Pancreas (tissue), 10 donors: ENCODE measurements at regions not wholly inside any gene's neighbourhood (a gene's known extent, or its start where the extent isn't known, plus 50 kb on each side); places are given as distances from the start of the nearest gene placed in this dataset.
"Not testable (repeated sequence)": the region's sequence is repeated elsewhere in the genome, so short reads cannot be mapped to it uniquely, and the experiment has no call there.

Experiments
- ATAC-seq, 4 donors: fragments of 200-7000 bp; cut with Tn5 transposase; one replicate each; pipeline versions ENCODE4 v1.8.0 to v1.9.1; 2020; ENCODE audit warnings: mild to moderate bottlenecking in 4 of 4, moderate library complexity in 4 of 4
- DNase-seq, 6 donors: peaks; one replicate each; pipeline ENCODE4 v3.0.0-alpha.2; 2020
- FAIRE-seq: peaks from 2 replicates; lab custom pipeline; 2012; peaks lifted over from hg19 to GRCh38; lab: Jason Lieb, UNC
- H3K27ac ChIP-seq, 4 donors: fragments of 200-600 bp; sonication (generic); 1 replicate in 3 of 4; 2 replicates in 1 of 4; pipeline versions ENCODE4 v1.5.0 to v1.8.0; 2020
- H3K27me3 ChIP-seq, 4 donors: fragments of 200-600 bp; one replicate each; pipeline ENCODE4 v1.8.0; 2021
- H3K36me3 ChIP-seq, 3 donors: fragments of 200-600 bp; sonication (generic) in 1 of 3; one replicate each; pipeline versions ENCODE4 v1.5.0 to v1.8.0; 2020 to 2021
- H3K4me1 ChIP-seq, 3 donors: fragments of 200-600 bp; one replicate each; pipeline ENCODE4 v1.8.0; 2021
- H3K4me3 ChIP-seq, 4 donors: fragments of 200-600 bp; sonication (generic) in 2 of 4; one replicate each; pipeline versions ENCODE4 v1.5.0 to v1.8.0; 2020 to 2021
- H3K9me3 ChIP-seq, 4 donors: fragments of 200-600 bp; one replicate each; pipeline ENCODE4 v1.8.0; 2021
- CTCF ChIP-seq, 4 donors: fragments of 200-600 bp; sonication (generic) in 3 of 4; IDR thresholded peaks; one replicate each; pipeline versions ENCODE4 v1.5.0 to v1.8.0; 2021; ENCODE audit warnings: antibody characterized with exemption in 4 of 4
- WGBS, 2 donors: extraction: QIAGEN DNeasy Blood & Tissue Kit; methylation state at CpG; one replicate each; pipeline ENCODE4 v1.1.7; 2013; 5-methylcytosine and 5-hydroxymethylcytosine counted together
- intact Hi-C, 3 donors: fragments of 100-400 bp; cut with DNase I; formaldehyde crosslinking; loops; one replicate each; pipeline versions ENCODE4 v1.11.1 to v1.14.2; 2022
- donor health status: healthy with polysubstance abuse.
- donor health status: DM: no; HTN: no; CAD: no; lungs with moderate emphysema.
- donor health status: DM: no; HTN: no; CAD: no.
- donor health status: control.
- donor health status: control.
- donor health status: Bipolar disorder and iron deficiency.
- donor health status: DM: yes; HTN: yes; CAD: no.
- donor health status: DM: no; HTN: no; CAD: no.
- donor health status: DM: no; HTN: no; CAD: no.
- donor health status: DM: yes; HTN: yes; CAD: no.

DNA sequence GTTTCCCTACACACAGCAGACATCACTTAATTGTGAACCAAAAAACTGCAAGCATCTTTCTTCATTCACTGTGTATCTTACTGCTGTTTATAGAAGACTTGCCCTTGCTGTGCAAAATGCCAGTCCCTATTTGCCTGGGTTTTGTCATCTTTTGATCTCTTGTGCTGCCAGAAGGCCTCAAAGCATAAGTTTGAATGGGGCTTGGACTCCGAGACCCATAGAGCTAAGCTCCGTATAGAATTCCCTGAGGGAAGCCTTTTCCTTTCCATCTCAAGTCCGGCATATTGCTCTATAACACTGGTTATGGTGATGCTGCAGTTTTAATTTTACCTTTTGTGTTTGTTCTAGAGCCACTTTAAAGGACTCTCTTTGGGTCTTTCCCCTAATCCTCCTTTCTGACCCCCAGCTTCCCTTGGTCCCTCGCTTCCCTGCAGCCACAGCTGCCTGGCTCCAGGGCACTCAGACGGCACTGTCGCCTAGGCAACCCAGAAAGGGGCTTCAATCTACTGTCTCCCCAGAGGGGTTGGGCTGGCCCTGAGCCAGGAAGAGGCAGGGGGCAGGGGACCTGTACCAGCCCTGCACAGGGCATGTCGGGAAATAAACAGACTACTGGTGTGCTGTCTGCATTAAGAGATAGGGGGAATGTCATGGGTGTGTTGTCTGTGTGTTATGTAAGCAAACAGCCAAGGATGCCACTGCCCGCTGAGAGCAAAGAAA is 73.4 kb upstream of the MELK start:
- ATAC-seq (no peak), FAIRE-seq (no peak), DNase-seq (peak in 2 of 6 donors; percentile 34 to 55)
- Histone ChIP-seq H3K27me3 (no peaks in the 10 kb centered on the region), H3K9me3 (no peaks in the 10 kb centered on the region), H3K4me3 (no peak overlapping the region), H3K4me1 (no peaks in the 10 kb centered on the region), H3K36me3 (no peaks in the 10 kb centered on the region), H3K27ac (no peak overlapping the region)
- no peak for TF ChIP-seq CTCF (IDR thresholded peaks at IDR 0.05)
- intact Hi-C loops, result no loop called here
- 72 to 75% methylated on average over 8 of the region's 8 CpGs for WGBS, 2 donors

DNA sequence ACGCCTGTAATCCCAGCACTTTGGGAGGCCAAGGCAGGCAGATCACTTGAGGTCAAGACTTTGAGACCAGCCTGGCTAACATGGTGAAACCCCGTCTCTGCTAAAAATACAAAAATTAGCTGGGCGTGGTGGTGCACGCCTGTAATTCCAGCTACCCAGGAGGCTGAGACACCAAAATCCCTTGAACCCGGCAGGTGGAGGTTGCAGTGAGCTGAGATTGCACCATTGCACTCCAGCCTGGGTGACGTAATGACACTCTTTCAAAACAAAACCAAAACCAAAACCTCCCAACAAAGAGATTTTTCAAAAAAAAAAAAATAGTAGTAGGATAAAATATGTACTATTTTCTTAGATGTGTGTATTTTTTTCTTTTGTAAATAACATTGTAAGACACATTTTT is 79.1 kb upstream of the MELK start:
- H3K4me1 ChIP-seq, H3K4me3 ChIP-seq, H3K27ac ChIP-seq, H3K27me3 ChIP-seq, H3K9me3 ChIP-seq, DNase-seq, intact Hi-C loops, H3K36me3 ChIP-seq, FAIRE-seq, ATAC-seq: not testable (repeated sequence)
- WGBS, 2 donors, result 83 to 89% methylated on average over 6 of the region's 6 CpGs

GRCh38 chr9:36492865-36493264 is 79.8 kb upstream of the MELK start:
- Histone ChIP-seq H3K36me3 (no peaks in the 10 kb centered on the region), H3K4me1 (peaks cover 0 to 10% (median 0%) of the 10 kb centered on the region in 3 donors), H3K27me3 (no peaks in the 10 kb centered on the region), H3K4me3 (no peak overlapping the region), H3K9me3 (no peaks in the 10 kb centered on the region), H3K27ac (no peak overlapping the region)
- intact Hi-C loops, result no loop called here
- DNase-seq (no peak), ATAC-seq (peak in 1 of 4 donors; percentile 35), FAIRE-seq (no peak)
- WGBS, 2 donors, result 65 to 81% methylated on average over 2 of the region's 2 CpGs
- TF ChIP-seq CTCF (IDR thresholded peaks at IDR 0.05), result no peak

- 91 to 97% methylated on average over 8 of the region's 8 CpGs for WGBS, 2 donors
- no peaks in the 10 kb centered on the region for H3K9me3 ChIP-seq
- no peak for FAIRE-seq
Measured at GRCh38 chr9:36489453-36489852, 83.2 kb upstream of the MELK start.

DNA sequence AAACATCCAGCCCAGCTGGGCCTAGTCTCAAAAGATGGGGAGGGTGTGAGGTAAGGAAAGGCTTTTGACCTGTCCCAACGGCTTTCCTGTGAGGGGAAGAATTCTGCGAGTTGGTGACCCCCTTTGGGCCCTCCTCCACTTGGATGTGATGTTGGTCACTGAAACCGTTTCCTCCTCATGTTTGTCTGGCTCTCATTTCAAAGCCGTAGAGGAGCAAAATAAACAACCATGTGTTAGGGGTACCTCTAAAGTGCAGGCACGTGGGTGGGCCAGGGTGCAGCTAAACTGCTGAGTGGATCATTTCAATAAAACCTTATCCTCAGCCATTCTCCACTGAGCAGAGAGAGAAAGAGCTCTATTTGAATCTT is 84.3 kb upstream of the MELK start:
- no peak for DNase-seq
- H3K9me3 ChIP-seq, result no peaks in the 10 kb centered on the region
- intact Hi-C loops, result no loop called here
- no peaks in the 10 kb centered on the region for H3K27me3 ChIP-seq
- peak overlapping the region; percentile 71 to 87 (median 77) for H3K27ac ChIP-seq
- no peak for ATAC-seq
- peak overlapping the region; percentile 3 to 50 (median 28) for H3K4me3 ChIP-seq
- H3K36me3 ChIP-seq, result no peaks in the 10 kb centered on the region
- H3K4me1 ChIP-seq, result peaks cover 0 to 10% (median 3%) of the 10 kb centered on the region in 3 donors
- FAIRE-seq, result no peak
- whole genome bisulfite sequencing, 2 donors, result 42 to 46% methylated on average over 5 of the region's 5 CpGs
- TF ChIP-seq CTCF (IDR thresholded peaks at IDR 0.05), result no peak

More at GRCh38 chr9:36489453-36489852, 83.2 kb upstream of the MELK start:
- TF ChIP-seq CTCF (IDR thresholded peaks at IDR 0.05), result no peak
- DNase-seq (no peak), ATAC-seq (no peak)
- Histone ChIP-seq H3K27me3 (no peaks in the 10 kb centered on the region), H3K4me1 (peaks cover 0 to 10% (median 3%) of the 10 kb centered on the region in 3 donors), H3K36me3 (no peaks in the 10 kb centered on the region), H3K27ac (no peak overlapping the region), H3K4me3 (no peak overlapping the region)
- intact Hi-C loops, result no loop called here
